GM12891 (cell line): ENCODE measurements at regions not wholly inside any gene's neighbourhood (a gene's known extent, or its start where the extent isn't known, plus 50 kb on each side); places are given as distances from the start of the nearest gene placed in this dataset.

Source experiments
- POLR2A ChIP-seq: IDR thresholded peaks from 2 replicates; pipeline ENCODE4 v1.6.1; 2011; ENCODE audit warnings: low read depth, low read length, control low read depth
- TAF1 ChIP-seq: IDR thresholded peaks from 2 replicates; pipeline ENCODE4 v1.6.1; 2011; ENCODE audit warnings: low read depth, low read length, control low read depth

DNA sequence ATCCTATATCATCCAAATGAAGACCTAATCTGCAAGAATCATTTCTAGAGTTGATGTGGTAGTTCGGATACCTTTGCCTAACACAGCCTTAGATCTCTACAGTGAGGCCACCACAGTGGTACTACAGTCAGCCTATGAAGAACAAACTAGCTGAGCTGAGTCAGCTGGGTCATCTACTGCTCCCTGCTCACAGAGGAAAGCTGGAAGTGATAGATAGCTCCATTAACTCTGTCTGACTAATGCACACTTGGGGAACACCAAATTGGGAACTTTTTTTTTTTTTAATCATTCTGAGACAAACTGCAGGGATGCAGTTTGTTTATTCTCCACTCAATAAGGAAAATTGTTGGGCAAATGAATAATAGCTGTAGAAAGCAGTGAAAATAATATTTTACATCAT, 1160.6 kb downstream of the PCDH9 start:
- TF ChIP-seq POLR2A (no peak), TAF1 (no peak)
